Hepatic stellate cell (primary cell): ENCODE measurements at regions not wholly inside any gene's neighbourhood (a gene's known extent, or its start where the extent isn't known, plus 50 kb on each side); places are given as distances from the start of the nearest gene placed in this dataset.

Source experiments
- DNase-seq: peaks from one replicate; pipeline ENCODE4 v3.0.0; 2011; ENCODE audit warnings: low spot score

- no peak for DNase-seq
Measured at GRCh38 chr2:14533131-14533757, 99.3 kb upstream of the LRATD1 start.

GRCh38 chr2:14535156-14535555 is 97.4 kb upstream of the LRATD1 start:
- DNase-seq = no peak

GRCh38 chr2:14536976-14537375 is 95.5 kb upstream of the LRATD1 start:
- DNase-seq = no peak

- no peak for DNase-seq
Measured at GRCh38 chr2:14540015-14540414, 92.5 kb upstream of the LRATD1 start.

GRCh38 chr2:14543284-14543683 is 89.2 kb upstream of the LRATD1 start:
- DNase-seq = no peak

DNA sequence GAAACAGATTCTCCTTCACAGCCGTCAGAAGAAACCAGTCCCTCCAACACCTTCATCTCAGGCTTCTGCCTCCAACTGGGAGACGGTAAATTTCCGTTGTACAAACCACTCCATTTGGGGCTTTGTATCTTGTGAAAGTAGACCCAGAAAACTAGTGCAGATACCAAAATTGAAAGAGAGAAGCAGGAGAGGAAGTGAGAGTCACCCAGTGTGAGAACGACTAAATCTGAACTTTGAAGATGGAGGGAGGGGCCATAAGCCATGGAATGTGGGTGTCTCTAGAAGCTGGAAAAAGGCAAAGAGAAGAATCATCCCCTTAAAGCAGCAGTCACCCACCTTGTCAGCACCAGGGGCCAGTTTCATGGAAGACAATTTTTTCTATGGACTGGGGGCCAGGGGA is 88.3 kb upstream of the LRATD1 start:
- DNase-seq = no peak

GRCh38 chr2:14547830-14548229 is 84.7 kb upstream of the LRATD1 start:
- DNase-seq = no peak

- no peak for DNase-seq
Measured at GRCh38 chr2:14550658-14551057, 81.9 kb upstream of the LRATD1 start.

DNA sequence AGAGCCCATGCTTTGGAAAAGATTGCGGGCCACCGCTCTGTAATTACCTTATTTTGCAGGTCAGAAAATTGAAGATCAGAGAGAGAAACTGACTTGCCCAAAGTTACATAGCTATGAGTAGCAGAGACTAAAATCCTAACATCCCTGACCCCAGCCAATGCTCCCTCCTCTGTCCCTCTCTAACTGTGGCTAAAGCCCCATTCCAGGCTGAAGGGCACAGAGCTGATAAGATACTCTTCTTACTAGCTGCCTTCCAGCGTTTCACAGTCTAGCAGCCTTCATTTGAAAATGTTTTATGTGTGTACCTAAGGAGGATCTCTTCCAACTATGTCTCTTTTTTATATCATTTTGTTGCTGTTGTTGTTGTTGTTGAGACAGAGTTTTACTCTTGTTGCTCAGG is 81.4 kb upstream of the LRATD1 start:
- DNase-seq = no peak

DNA sequence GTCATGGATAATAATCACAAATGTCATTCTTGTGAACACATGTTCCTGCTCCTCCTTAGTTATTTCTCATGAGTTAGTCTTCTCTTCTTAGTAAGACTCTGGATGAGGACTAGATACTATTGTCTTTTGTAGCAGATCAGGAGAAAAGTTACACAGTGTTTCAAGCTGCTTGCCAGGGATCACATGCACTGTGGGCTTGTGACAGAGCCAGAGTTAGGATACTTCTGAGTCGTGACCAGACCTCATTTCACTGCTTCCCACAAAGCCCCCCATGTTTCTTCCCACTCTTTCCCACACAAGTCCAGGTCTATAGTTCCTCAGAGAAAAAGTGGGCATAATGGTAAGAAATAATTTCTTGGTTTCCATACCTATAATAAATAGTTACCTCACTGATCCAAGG is 80.2 kb upstream of the LRATD1 start:
- DNase-seq = no peak

DNA sequence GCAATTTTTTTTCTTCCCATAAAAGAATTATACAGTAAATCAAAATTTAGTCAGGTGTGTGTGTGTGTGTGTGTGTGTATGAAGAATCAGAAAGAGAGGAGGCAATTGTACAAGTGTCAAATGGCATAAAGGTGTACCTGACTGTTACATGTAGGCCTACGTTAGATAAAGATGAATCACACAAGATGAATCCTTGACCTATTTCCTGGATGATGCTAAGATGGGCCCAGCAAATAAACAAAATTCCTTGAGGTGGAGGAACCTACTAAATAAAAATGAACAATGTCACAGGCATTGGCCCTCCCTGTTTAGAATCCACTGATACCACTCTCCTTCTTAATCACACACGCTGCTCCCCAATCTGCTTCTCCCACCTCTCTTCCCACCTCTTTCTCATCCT is 79.7 kb upstream of the LRATD1 start:
- DNase-seq = no peak

DNA sequence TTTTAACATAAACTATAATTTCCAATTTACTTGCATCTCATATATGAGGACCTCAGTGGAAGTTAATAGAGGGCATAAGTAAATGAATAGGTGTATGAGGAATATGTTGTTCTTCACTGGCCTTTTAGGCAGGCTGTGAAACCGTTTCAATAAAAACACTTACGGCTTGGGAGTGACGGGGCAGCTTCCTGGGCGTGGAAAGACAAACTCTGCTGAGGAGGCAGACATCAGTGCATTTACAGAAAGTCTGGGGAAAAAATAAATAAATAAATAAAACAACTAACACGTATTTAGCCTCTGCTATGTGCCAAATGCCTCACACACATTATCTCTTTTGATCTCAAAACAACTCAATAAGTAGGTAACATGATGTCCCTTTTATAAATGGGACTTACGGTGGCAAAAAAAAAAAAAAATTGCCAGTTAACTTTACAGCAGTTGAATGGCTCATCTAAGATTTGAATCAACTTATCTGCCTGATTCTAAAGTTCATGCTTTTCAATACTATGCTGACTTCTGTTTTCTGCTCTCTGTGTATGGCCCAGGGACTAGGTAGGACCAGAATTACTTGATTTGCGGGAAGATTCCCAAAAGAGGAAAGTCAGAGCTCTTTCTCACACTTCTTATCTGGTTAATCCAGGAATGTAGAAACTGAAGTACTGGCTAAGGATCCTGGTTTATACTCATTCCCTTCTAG is 77.5 kb upstream of the LRATD1 start:
- no peak for DNase-seq

DNA sequence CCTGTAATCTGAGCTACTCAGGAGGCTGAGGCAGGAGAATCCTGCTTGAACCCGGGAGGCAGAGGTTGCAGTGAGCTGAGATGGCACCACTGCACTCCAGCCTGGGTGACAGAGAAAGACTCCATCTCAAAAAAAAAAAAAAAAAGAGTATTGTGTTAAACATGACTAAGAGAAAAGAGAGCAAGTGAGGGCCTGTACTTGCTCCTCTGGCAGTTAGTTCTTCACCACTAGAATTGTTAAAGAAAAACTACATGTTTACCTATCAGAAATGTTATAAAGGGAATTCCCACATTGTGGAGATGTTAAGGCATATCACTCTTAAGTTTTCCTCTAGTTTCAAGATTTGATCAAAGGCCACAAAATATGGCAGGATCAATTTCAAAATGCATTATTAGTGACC is 75.4 kb upstream of the LRATD1 start:
- DNase-seq = no peak

GRCh38 chr2:14557916-14558315 is 74.6 kb upstream of the LRATD1 start:
- no peak for DNase-seq

DNA sequence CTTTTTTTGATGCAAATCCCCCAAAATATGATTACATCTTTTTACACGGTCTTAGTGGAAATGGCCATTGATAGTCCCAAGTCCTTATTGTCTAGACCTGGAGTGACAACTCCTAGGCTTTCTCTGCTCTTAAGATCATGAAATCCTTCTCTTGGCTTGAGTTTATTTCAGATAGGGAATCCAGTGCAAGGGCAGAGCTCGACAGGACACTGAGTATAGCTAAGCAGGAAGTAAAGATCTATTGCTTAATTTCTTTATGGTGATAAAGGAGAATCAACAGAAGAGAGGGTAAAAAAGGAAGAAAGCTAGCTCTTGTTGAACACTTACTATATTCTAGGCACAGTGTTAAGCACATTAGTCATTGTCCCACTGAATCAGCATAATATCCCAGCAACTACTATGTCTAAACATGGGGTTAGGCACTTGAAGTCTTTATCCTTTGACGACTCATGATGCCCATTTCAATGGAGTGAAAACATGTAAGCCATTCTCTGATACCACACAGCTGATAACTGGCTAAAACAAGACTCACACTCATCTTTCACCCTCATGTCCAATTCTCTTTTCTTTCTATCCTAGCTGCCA is 74.1 kb upstream of the LRATD1 start:
- DNase-seq = no peak

DNA sequence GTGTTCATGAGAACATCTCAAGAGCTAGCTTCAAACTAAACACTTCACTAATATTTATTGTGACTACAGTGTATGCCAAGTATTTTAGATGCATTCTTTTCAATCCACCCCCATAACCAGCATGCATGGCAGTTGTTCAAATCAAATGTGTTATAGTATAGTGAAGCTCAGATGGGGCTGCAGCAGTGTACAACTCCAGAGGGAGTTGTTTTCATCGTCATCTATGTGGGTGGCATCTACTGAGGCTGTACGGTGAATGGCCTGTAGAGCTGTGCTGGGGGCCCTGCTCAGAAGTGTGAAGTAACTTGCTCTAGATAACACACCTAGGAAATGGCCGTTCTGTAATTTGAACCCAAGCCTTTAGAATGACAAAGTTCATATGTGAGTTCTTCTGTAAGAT is 71.8 kb upstream of the LRATD1 start:
- no peak for DNase-seq

- DNase-seq = no peak
Measured at GRCh38 chr2:14563324-14563723, 69.2 kb upstream of the LRATD1 start.

DNA sequence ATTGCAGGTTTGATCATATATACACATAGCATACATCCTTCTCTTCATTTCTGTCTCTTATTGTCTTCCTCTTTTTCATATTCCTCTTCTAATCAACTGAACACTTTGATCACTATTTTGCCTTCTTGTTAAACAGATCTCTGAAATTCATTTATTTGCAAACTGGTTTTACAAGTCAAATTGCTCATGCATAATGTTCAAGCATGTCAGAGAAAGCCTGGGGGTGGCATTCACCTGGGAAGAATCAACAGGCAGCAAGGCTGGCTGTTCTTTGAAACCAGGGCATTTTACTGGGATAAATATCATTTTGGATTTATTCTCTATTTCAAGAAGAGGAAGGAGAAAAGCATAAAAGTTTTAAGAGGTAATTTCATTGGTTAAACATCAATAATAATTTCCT is 66.9 kb upstream of the LRATD1 start:
- no peak for DNase-seq

DNA sequence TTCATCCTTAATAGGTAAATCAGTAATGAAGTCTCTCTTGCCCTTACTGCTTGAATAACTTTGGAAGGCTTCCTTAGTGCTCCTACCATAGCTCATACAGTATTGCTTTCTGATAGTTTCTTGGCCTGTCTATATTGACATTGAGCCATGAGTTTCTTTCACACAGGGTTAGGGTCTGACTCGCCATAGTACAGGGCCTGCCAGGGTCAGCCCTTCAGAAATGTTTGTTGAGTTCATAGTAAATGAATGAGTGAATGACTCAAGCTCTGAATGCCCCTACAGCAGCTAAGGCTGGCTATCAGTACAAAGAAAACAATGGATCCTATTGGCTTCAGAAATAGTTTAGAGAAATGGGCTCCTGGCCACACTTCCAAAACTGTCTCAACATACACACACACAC is 65.0 kb upstream of the LRATD1 start:
- no peak for DNase-seq

- no peak for DNase-seq
Measured at GRCh38 chr2:14569294-14569693, 63.2 kb upstream of the LRATD1 start.

- no peak for DNase-seq
Measured at GRCh38 chr2:14572633-14573032, 59.9 kb upstream of the LRATD1 start.

- no peak for DNase-seq
Measured at GRCh38 chr2:14577843-14578242, 54.7 kb upstream of the LRATD1 start.
